ENCODE measurements at regions not wholly inside any gene's neighbourhood (a gene's known extent, or its start where the extent isn't known, plus 50 kb on each side); places are given as distances from the start of the nearest gene placed in this dataset.

DNA sequence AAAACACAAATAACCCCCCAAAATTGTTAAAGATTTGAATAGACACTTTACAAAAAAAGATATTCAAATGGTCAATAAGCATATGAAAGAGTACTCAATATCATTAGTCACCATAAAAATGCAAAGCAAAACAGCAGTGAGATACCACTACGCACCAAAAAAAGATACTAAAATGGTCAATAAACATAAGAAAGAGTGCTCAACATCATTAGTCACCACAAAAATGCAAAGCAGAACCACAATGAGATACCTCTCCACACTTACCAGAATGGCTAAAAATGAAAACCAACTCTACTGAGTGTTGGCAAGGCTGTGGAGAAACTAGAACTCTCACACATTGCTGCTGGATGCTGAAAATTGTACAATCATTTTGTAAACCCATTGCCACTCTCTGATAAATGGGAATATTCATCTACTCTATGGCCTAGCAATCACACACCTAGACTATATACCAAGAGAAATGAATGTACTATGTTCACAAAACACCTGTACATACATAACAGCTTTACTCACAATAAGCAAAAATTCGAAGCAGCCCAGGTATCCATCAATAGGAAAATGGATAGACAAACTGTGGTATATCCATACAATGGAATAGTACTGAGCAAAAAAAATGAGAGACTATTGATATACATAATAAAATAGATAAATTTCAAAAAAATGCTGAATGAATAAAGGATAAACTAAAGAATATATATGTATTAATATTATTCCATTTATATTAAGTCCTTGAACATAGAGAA, 205.0 kb upstream of the DAPK1 start:
- TF ChIP-seq CTCF (IDR thresholded peaks at IDR 0.05) (no peak), POLR2A (IDR thresholded peaks at IDR 0.05) (no peak)
- Histone ChIP-seq H3K4me1 (no peaks in the 10 kb centered on the region), H3K27me3 (no peaks in the 10 kb centered on the region), H3K36me3 (ENCODE audit: low read depth, missing control alignments) (no peaks in the 10 kb centered on the region), H3K27ac (no peak overlapping the region), H3K4me3 (no peak overlapping the region), H3K9me3 (no peaks in the 10 kb centered on the region)
- 44 to 64% methylated on average over 2 of the region's 2 CpGs for WGBS, 2 donors
- intact Hi-C loops (cut with DNase I; ENCODE audit: low total_unique reads) = no loop called here
- DNase-seq = no peak

- Histone ChIP-seq H3K27ac (no peak overlapping the region), H3K4me1 (no peaks in the 10 kb centered on the region), H3K4me3 (no peak overlapping the region), H3K9me3 (no peaks in the 10 kb centered on the region), H3K27me3 (no peaks in the 10 kb centered on the region), H3K36me3 (ENCODE audit: low read depth, missing control alignments) (no peaks in the 10 kb centered on the region)
- no peak for TF ChIP-seq POLR2A (IDR thresholded peaks at IDR 0.05)
- TF ChIP-seq CTCF (IDR thresholded peaks at IDR 0.05) = no peak
- no peak for DNase-seq
- intact Hi-C loops (cut with DNase I; ENCODE audit: low total_unique reads) = no loop called here
- WGBS, 2 donors = 93 to 95% methylated on average over 2 of the region's 2 CpGs
Observed at GRCh38 chr9:87294126-87294525, 203.5 kb upstream of the DAPK1 start.

DNA sequence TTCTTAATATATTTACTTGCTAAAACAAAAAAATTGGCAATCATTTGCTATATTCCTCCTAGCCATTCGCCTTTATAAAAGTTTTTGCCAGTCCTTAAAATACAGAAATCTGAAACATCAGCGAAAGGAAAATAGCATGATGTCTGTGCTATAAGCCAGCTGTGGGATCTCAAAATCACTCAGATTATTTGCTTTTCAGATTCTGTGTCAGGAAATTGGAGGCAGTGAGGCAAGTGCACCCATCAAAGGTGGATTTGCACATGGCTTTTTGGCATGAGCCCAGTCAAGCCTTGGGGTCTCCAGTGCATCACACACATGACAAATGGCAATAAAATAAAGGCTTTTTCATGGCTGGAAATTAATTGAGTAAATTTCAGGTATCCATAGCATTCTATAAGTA, 196.8 kb upstream of the DAPK1 start:
- Histone ChIP-seq H3K4me3 (no peak overlapping the region), H3K27ac (no peak overlapping the region), H3K27me3 (no peaks in the 10 kb centered on the region), H3K4me1 (no peaks in the 10 kb centered on the region), H3K9me3 (no peaks in the 10 kb centered on the region), H3K36me3 (ENCODE audit: low read depth, missing control alignments) (no peaks in the 10 kb centered on the region)
- intact Hi-C loops (cut with DNase I; ENCODE audit: low total_unique reads) = no loop called here
- DNase-seq = no peak
- 68 to 71% methylated on average over 2 of the region's 2 CpGs for WGBS, 2 donors
- TF ChIP-seq CTCF (IDR thresholded peaks at IDR 0.05) (no peak), POLR2A (IDR thresholded peaks at IDR 0.05) (no peak)

DNA sequence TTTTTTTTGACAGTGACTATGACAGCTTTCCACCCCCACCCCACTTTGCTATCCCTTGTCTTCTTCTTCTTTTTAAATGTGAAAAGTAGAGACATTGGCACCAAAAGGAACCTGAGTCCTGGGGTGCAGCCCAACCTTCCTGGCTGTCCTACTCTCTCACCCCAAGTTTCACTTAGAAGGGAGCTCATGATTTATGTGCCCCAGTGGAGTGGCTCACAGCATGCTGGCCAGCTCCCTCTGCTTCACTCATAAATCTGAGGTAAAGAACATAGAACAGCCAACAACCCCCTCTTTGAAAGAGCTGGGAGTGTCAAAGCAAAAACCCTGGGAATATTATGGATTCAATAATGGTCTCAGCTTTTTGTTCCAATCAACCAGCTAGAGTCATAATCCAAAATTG, 196.3 kb upstream of the DAPK1 start:
- no peak for DNase-seq
- no peak overlapping the region for H3K27ac ChIP-seq
- intact Hi-C loops (cut with DNase I; ENCODE audit: low total_unique reads) = no loop called here
- no peaks in the 10 kb centered on the region for H3K9me3 ChIP-seq
- TF ChIP-seq CTCF (IDR thresholded peaks at IDR 0.05) (no peak), POLR2A (IDR thresholded peaks at IDR 0.05) (no peak)
- H3K27me3 ChIP-seq = no peaks in the 10 kb centered on the region
- no peaks in the 10 kb centered on the region for H3K36me3 ChIP-seq (ENCODE audit: low read depth, missing control alignments)
- no peaks in the 10 kb centered on the region for H3K4me1 ChIP-seq
- H3K4me3 ChIP-seq = no peak overlapping the region

GRCh38 chr9:87305151-87305550, 192.5 kb upstream of the DAPK1 start:
- 48 to 58% methylated on average over 7 of the region's 7 CpGs for WGBS, 2 donors
- H3K4me3 ChIP-seq = no peak overlapping the region
- no peaks in the 10 kb centered on the region for H3K4me1 ChIP-seq
- no peak overlapping the region for H3K27ac ChIP-seq
- DNase-seq = no peak
- no peak for TF ChIP-seq POLR2A (IDR thresholded peaks at IDR 0.05)
- TF ChIP-seq CTCF (IDR thresholded peaks at IDR 0.05) = no peak
- H3K27me3 ChIP-seq = no peaks in the 10 kb centered on the region
- no peaks in the 10 kb centered on the region for H3K9me3 ChIP-seq
- intact Hi-C loops (cut with DNase I; ENCODE audit: low total_unique reads) = no loop called here
- H3K36me3 ChIP-seq (ENCODE audit: low read depth, missing control alignments) = no peaks in the 10 kb centered on the region

Data from testis (tissue), 2 donors.